Stimulated activated CD8-positive, alpha-beta memory T cell treated with anti-CD3 and anti-CD28 coated beads, Interleukin-12 subunit alpha, Interleukin-12 subunit beta, amount 100 ng/mL, for 24 hours (primary cell): ENCODE measurements at regions not wholly inside any gene's neighbourhood (a gene's known extent, or its start where the extent isn't known, plus 50 kb on each side); places are given as distances from the start of the nearest gene placed in this dataset.

Experiments used
- DNase-seq: peaks from one replicate; pipeline ENCODE4 v3.0.0-alpha.2; 2020; ENCODE audit errors: extremely low read depth

- DNase-seq: no peak
Measured at GRCh38 chr6:113607821-113608545, 249.2 kb upstream of the MARCKS start.

- DNase-seq: no peak
Measured at GRCh38 chr6:113610377-113610988, 246.7 kb upstream of the MARCKS start.

- DNase-seq: no peak
Measured at GRCh38 chr6:113616701-113617274, 240.4 kb upstream of the MARCKS start.

- DNase-seq: no peak
Measured at GRCh38 chr6:113619077-113619476, 238.1 kb upstream of the MARCKS start.

GRCh38 chr6:113620386-113620785 lies 236.8 kb upstream of the MARCKS start:
- DNase-seq: no peak

GRCh38 chr6:113622254-113622653 lies 234.9 kb upstream of the MARCKS start:
- no peak for DNase-seq

- DNase-seq: no peak
Measured at GRCh38 chr6:113623129-113623528, 234.0 kb upstream of the MARCKS start.

- DNase-seq: no peak
Measured at GRCh38 chr6:113625850-113626249, 231.3 kb upstream of the MARCKS start.

- DNase-seq: no peak
Measured at GRCh38 chr6:113626475-113626874, 230.7 kb upstream of the MARCKS start.

GRCh38 chr6:113627480-113627879 lies 229.7 kb upstream of the MARCKS start:
- no peak for DNase-seq

GRCh38 chr6:113629256-113629655 lies 227.9 kb upstream of the MARCKS start:
- no peak for DNase-seq

GRCh38 chr6:113629975-113630737 lies 227.0 kb upstream of the MARCKS start:
- DNase-seq: no peak

- DNase-seq: no peak
Measured at GRCh38 chr6:113630738-113631535, 226.2 kb upstream of the MARCKS start.

GRCh38 chr6:113631666-113632065 lies 225.5 kb upstream of the MARCKS start:
- no peak for DNase-seq

GRCh38 chr6:113632220-113632864 lies 224.8 kb upstream of the MARCKS start:
- DNase-seq: peak; percentile 10

GRCh38 chr6:113633638-113634037 lies 223.5 kb upstream of the MARCKS start:
- no peak for DNase-seq

GRCh38 chr6:113634352-113635163 lies 222.6 kb upstream of the MARCKS start:
- DNase-seq: no peak

GRCh38 chr6:113635222-113635986 lies 221.7 kb upstream of the MARCKS start:
- DNase-seq: no peak

- no peak for DNase-seq
Measured at GRCh38 chr6:113636357-113636824, 220.8 kb upstream of the MARCKS start.
